ENCODE measurements at regions not wholly inside any gene's neighbourhood (a gene's known extent, or its start where the extent isn't known, plus 50 kb on each side); places are given as distances from the start of the nearest gene placed in this dataset.

DNA sequence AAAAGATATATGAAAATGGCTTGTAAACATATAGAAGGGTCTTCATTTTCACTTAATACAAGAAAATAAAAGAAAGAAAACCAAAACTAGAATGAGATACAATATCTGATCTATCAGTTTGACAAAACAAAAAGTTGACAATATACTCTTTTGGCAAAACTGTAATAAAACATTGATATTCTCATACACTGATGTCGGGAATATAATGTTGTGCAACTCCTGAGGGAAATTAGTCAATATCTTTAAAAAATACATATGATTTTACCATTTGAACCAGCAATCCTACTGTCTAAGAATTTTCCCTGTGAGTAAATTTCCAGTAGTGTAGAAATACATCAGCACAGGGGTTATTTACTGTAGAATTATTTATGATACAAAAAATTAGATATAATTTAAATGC lies 336.1 kb upstream of the FSIP2 start:
- Histone ChIP-seq H2BK12ac (ENCODE audit: insufficient read length, low read depth, low read length) (no peak overlapping the region), H3K79me2 (ENCODE audit: insufficient read depth, low read length) (no peaks in the 10 kb centered on the region), H4K20me1 (ENCODE audit: control insufficient read depth, insufficient read depth, insufficient read length) (no peaks in the 10 kb centered on the region), H2BK120ac (ENCODE audit: low read depth, low read length, poor library complexity, severe bottlenecking) (no peak overlapping the region), H4K5ac (ENCODE audit: insufficient read length, low read depth, low read length) (no peak overlapping the region), H3K23ac (ENCODE audit: insufficient read length, low read depth, low read length) (no peak overlapping the region), H2AFZ (ENCODE audit: low read length) (no peak overlapping the region), H2BK20ac (ENCODE audit: low read depth, low read length, poor library complexity, severe bottlenecking) (no peak overlapping the region), H4K8ac (replicated peaks; ENCODE audit: insufficient read length, low read depth, low read length) (no peak overlapping the region), H3K4me2 (ENCODE audit: insufficient read depth, insufficient read length, low read length) (no peak overlapping the region), H3K9ac (ENCODE audit: extremely low read depth, insufficient read length, low read length) (no peak overlapping the region), H3K56ac (ENCODE audit: insufficient read length, low read depth, low read length) (no peak overlapping the region), H2AK5ac (ENCODE audit: insufficient read length, low read length) (no peak overlapping the region), H3T11ph (ENCODE audit: low read length) (no peak overlapping the region), H3K14ac (ENCODE audit: insufficient read depth, low read length) (no peak overlapping the region), H3K23me2 (ENCODE audit: insufficient read length, low read depth, low read length, poor library complexity, severe bottlenecking) (no peaks in the 10 kb centered on the region), H3K27me3 (ENCODE audit: insufficient read depth, low read length) (no peaks in the 10 kb centered on the region), H3K4ac (ENCODE audit: low read depth, low read length) (no peak overlapping the region), H4K91ac (ENCODE audit: insufficient read length, low read depth, low read length) (no peak overlapping the region), H3K79me1 (ENCODE audit: insufficient read depth, low read depth, low read length, poor library complexity, severe bottlenecking) (no peaks in the 10 kb centered on the region), H2BK15ac (ENCODE audit: low read depth, low read length) (no peak overlapping the region), H2BK5ac (ENCODE audit: insufficient read length, low read length) (no peak overlapping the region), H3K18ac (ENCODE audit: insufficient read length, low read depth, low read length) (no peak overlapping the region), H3K4me1 (ENCODE audit: insufficient read depth, low read length) (no peaks in the 10 kb centered on the region), H3K27ac (ENCODE audit: insufficient read length, low read depth, low read length) (no peak overlapping the region), H3K9me3 (ENCODE audit: control insufficient read depth, low read depth, low read length) (no peaks in the 10 kb centered on the region)
- no CpG with 5 or more reads among the region's 1 CpG for WGBS (ENCODE audit: extremely low coverage, insufficient read length, low lambda C conversion rate)
- no peaks in the 10 kb centered on the region for H3K9me3 Mint-ChIP-seq
- no peak overlapping the region for H3K27ac Mint-ChIP-seq
- no peak for DNase-seq
- H3K4me3 Mint-ChIP-seq, result no peak overlapping the region
- H3K4me1 Mint-ChIP-seq, result no peaks in the 10 kb centered on the region; a peak in 1 of 4 replicates
- TF ChIP-seq, protein P1, sequence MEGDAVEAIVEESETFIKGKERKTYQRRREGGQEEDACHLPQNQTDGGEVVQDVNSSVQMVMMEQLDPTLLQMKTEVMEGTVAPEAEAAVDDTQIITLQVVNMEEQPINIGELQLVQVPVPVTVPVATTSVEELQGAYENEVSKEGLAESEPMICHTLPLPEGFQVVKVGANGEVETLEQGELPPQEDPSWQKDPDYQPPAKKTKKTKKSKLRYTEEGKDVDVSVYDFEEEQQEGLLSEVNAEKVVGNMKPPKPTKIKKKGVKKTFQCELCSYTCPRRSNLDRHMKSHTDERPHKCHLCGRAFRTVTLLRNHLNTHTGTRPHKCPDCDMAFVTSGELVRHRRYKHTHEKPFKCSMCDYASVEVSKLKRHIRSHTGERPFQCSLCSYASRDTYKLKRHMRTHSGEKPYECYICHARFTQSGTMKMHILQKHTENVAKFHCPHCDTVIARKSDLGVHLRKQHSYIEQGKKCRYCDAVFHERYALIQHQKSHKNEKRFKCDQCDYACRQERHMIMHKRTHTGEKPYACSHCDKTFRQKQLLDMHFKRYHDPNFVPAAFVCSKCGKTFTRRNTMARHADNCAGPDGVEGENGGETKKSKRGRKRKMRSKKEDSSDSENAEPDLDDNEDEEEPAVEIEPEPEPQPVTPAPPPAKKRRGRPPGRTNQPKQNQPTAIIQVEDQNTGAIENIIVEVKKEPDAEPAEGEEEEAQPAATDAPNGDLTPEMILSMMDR (conservative IDR thresholded peaks at IDR 0.05), result no peak
- H3K27me3 Mint-ChIP-seq (ENCODE audit: low read depth), result no peaks in the 10 kb centered on the region
- H3K36me3 Mint-ChIP-seq (ENCODE audit: insufficient read depth in 1 of 3, low read depth in 3 of 3), result no peaks in the 10 kb centered on the region

Data from H9 (cell line).